ENCODE measurements at regions not wholly inside any gene's neighbourhood (a gene's known extent, or its start where the extent isn't known, plus 50 kb on each side); places are given as distances from the start of the nearest gene placed in this dataset.

DNA sequence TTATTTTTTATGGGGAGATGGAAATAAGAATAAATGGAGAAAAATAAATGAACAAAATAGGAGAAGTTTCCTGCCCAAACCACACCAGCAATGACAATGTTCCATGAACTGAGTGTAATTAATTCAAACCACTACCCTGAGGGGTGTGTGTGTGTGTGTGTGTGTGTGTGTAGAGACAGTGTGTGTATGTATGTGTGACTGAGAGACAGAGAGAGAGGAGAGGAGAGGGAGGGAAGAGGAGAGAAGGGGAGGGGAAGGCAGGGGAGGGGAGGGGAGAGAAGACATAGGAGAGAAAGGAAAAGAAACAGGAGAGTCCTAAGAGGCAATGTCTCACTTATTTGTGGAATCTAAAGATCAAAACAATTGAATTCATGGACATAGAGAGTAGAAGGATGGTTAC lies 65.0 kb upstream of the POU2AF1 start:
- ChIA-PET CTCF (interaction anchor here (1.4 to 1.8 kb wide), 2 partner anchors 12 to 160 kb away, joined by 3 read pairs; no protein-coding TSS in a partner anchor), POLR2A (no interaction called here)
- TF ChIP-seq, protein P1, sequence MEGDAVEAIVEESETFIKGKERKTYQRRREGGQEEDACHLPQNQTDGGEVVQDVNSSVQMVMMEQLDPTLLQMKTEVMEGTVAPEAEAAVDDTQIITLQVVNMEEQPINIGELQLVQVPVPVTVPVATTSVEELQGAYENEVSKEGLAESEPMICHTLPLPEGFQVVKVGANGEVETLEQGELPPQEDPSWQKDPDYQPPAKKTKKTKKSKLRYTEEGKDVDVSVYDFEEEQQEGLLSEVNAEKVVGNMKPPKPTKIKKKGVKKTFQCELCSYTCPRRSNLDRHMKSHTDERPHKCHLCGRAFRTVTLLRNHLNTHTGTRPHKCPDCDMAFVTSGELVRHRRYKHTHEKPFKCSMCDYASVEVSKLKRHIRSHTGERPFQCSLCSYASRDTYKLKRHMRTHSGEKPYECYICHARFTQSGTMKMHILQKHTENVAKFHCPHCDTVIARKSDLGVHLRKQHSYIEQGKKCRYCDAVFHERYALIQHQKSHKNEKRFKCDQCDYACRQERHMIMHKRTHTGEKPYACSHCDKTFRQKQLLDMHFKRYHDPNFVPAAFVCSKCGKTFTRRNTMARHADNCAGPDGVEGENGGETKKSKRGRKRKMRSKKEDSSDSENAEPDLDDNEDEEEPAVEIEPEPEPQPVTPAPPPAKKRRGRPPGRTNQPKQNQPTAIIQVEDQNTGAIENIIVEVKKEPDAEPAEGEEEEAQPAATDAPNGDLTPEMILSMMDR (IDR thresholded peaks at IDR 0.05; ENCODE audit: control extremely low read depth, extremely low read depth, low read depth, missing control alignments), result no peak
- DNase-seq (ENCODE audit: extremely low spot score), result no peak

DNA sequence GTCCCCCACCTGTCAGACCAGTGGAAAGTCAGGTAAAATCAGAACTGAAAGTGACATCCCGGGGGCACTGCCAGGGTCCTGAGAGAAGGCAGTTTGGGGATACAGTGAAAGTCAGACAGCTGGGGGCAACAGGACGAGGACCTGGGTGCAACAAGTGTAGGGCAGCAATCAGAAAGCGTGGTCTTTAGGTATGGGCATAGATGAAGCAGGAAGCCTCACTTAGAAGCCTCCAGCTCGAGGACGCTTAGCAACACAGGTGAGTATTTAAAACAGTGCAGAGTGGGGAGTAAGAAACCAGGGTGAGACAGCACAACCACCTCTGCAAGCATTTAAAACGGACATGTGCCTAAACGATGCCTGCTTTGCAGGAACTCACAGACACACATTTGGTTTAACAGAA lies 64.6 kb upstream of the POU2AF1 start:
- CTCF ChIA-PET, result interaction anchor here (1.4 to 1.8 kb wide), 2 partner anchors 12 to 160 kb away, joined by 3 read pairs; no protein-coding TSS in a partner anchor
- DNase-seq (ENCODE audit: extremely low spot score), result no peak
- TF ChIP-seq, protein P1 (IDR thresholded peaks at IDR 0.05; ENCODE audit: control extremely low read depth, extremely low read depth, low read depth, missing control alignments), result no peak
- POLR2A ChIA-PET, result no interaction called here

DNA sequence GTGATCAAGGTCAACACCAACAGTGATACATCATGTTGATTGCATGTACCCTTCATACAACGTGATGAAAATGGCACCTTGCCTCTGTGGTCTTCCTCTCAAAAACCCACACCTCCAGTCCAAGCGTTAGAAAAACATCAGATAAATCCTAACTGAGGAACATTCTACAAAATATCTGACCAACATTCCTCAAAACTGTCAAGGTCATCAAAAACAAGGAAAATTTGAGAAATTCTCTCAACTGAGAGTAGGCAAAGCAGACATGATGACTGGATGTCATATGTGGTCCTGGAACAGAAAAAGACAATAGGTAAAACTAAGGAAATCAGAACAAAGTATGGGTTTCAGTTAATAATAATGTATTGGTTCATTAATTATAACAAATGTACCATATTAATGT lies 64.0 kb upstream of the POU2AF1 start:
- no peak for DNase-seq (ENCODE audit: extremely low spot score)
- TF ChIP-seq, protein P1 (IDR thresholded peaks at IDR 0.05; ENCODE audit: control extremely low read depth, extremely low read depth, low read depth, missing control alignments), result no peak
- ChIA-PET CTCF (interaction anchor here (1.3 to 4.6 kb wide), 4 partner anchors 13 to 159 kb away, joined by 3 to 19 read pairs (median 4); no protein-coding TSS in a partner anchor), POLR2A (no interaction called here)

DNA sequence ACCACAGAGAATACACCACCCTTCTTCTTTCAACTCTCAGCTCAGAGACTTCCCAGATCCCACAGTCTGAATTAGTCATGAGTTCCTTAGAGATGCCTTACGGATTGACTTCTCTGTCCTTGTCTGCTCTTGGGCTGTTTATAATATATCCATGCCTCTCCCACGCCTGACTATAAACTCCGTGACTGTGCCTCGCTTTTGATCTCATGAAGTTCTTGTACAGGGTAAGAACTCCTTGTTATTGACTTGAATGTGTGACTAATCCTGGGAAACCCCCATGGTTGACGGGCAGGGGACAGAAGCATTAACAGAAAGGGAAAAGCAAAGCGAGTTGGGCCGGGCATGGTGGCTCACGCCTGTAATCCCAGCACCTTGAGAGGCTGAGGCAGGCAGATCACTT lies 62.4 kb upstream of the POU2AF1 start:
- TF ChIP-seq, protein P1 (IDR thresholded peaks at IDR 0.05; ENCODE audit: control extremely low read depth, extremely low read depth, low read depth, missing control alignments), result no peak
- DNase-seq (ENCODE audit: extremely low spot score), result no peak
- ChIA-PET POLR2A (no interaction called here), CTCF (interaction anchor here (1.1 to 4.6 kb wide), 4 partner anchors 10 to 159 kb away, joined by 4 to 47 read pairs (median 15); no protein-coding TSS in a partner anchor)

DNA sequence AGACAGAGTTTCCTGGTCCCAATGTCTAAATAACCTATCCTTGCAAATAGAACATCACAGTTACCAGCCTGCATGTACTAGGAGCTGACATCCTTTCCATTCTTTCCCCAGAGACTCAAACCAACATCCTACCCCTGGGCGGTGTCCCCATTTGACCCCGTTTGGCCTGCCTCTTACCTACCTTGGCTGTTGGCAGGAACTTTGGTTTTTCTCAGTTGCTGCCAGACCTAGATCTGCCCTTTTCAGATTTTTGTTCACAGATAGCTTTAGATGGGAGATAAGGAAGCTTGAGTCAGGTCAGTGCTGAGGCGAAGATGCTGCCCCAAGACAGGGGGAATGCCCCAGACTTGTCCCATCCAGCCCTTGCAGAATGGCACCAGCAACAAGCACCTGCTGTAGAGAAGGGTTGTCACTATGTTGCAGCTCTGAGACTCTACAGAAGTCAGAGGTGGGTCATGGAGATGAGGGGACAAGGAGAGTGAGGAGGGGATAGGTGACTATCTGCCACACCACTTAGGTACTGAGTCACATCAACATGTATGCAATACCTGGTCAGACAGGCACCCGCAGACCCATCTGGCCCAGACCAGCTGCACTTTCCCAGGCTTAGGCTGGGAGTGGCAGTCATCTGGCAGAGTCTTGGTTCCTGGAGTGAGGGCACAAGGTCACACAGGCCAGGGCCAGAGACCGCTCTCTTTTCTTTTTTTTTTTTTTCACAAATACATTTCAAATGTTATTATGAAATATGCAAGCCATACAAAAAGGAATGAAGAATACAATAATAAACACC lies 61.5 kb upstream of the POU2AF1 start:
- ChIA-PET CTCF (interaction anchor here (1.4 to 4.6 kb wide), 6 partner anchors 10 to 158 kb away, joined by 4 to 47 read pairs (median 10); no protein-coding TSS in a partner anchor), POLR2A (no interaction called here)
- DNase-seq (ENCODE audit: extremely low spot score), result no peak
- TF ChIP-seq, protein P1 (IDR thresholded peaks at IDR 0.05; ENCODE audit: control extremely low read depth, extremely low read depth, low read depth, missing control alignments), result no peak

DNA sequence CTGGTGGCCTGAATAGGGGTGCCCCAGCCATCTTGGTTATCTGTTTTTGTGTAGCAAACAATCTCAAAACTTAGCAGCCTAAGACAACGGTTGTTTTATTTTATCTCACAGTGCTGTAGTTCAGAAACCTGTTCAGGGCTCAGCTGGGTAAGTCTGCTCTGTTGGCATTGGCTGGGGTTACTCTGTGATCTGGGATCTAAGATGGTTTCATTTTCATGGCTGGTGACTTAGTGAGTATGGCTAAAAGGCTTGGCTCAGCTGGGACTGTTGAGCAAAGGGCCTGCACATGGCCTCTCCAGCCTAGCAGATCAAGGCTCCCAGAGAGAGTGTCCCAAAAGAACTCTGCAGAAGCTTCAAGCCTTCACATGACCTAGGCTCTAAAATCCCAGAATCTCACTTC lies 60.8 kb upstream of the POU2AF1 start:
- no peak for DNase-seq (ENCODE audit: extremely low spot score)
- TF ChIP-seq, protein P1 (IDR thresholded peaks at IDR 0.05; ENCODE audit: control extremely low read depth, extremely low read depth, low read depth, missing control alignments), result no peak
- ChIA-PET CTCF (interaction anchor here (1.4 to 4.6 kb wide), 6 partner anchors 10 to 157 kb away, joined by 4 to 47 read pairs (median 10); no protein-coding TSS in a partner anchor), POLR2A (no interaction called here)

Data from GM10248 (cell line).